Ascending aorta (tissue), 2 donors: ENCODE measurements at regions not wholly inside any gene's neighbourhood (a gene's known extent, or its start where the extent isn't known, plus 50 kb on each side); places are given as distances from the start of the nearest gene placed in this dataset.

Source experiments
- DNase-seq, 2 donors: peaks; one replicate each; pipeline ENCODE4 v3.0.0-alpha.2; 2019; ENCODE audit warnings: low spot score in 2 of 2
- H3K27ac ChIP-seq, 2 donors: fragments of 200-600 bp; sonication (generic); one replicate each; pipeline ENCODE4 v1.5.1; 2016 to 2017; ENCODE audit warnings: mild to moderate bottlenecking in 1 of 2
- H3K27me3 ChIP-seq: fragments of 200-600 bp; sonication (generic); one replicate; pipeline ENCODE4 v1.5.1; 2017
- H3K36me3 ChIP-seq, 2 donors: fragments of 200-600 bp; sonication (generic); one replicate each; pipeline ENCODE4 v1.5.1; 2016
- H3K4me1 ChIP-seq, 2 donors: fragments of 200-600 bp; sonication (generic); one replicate each; pipeline ENCODE4 v1.5.1; 2016 to 2017; ENCODE audit warnings: mild to moderate bottlenecking in 1 of 2
- H3K4me3 ChIP-seq, 2 donors: fragments of 200-600 bp; sonication (generic); one replicate each; pipeline ENCODE4 v1.5.1; 2016 to 2017; ENCODE audit warnings: mild to moderate bottlenecking in 1 of 2
- H3K9me3 ChIP-seq, 2 donors: fragments of 200-600 bp; sonication (generic); one replicate each; pipeline ENCODE4 v1.5.1; 2016
- CTCF ChIP-seq, 3 experiments: fragments of 200-600 bp in 2 of 3; fragments of 450-650 bp in 1 of 3; sonication (generic) in 2 of 3; IDR thresholded peaks; one replicate each; pipeline ENCODE4 v1.5.1; 2016 to 2019; ENCODE audit warnings: antibody characterized with exemption in 3 of 3, mild to moderate bottlenecking in 1 of 3, moderate library complexity in 1 of 3
- intact Hi-C: fragments of 100-400 bp; cut with DNase I; formaldehyde crosslinking; loops from one replicate; pipeline ENCODE4 v1.15.1; 2023

- Histone ChIP-seq H3K4me1 (no peaks in the 10 kb centered on the region), H3K27ac (no peak overlapping the region), H3K4me3 (no peak overlapping the region), H3K36me3 (no peaks in the 10 kb centered on the region), H3K9me3 (no peaks in the 10 kb centered on the region), H3K27me3 (no peaks in the 10 kb centered on the region)
- no peak for DNase-seq
- TF ChIP-seq CTCF (IDR thresholded peaks at IDR 0.05), result no peak
- intact Hi-C loops, result no loop called here
Observed at GRCh38 chr10:78182841-78183240, 149.2 kb downstream of the RPS24 start.

GRCh38 chr10:78184851-78185692, 151.4 kb downstream of the RPS24 start:
- DNase-seq, result no peak
- no peak for TF ChIP-seq CTCF (IDR thresholded peaks at IDR 0.05)
- Histone ChIP-seq H3K4me1 (no peaks in the 10 kb centered on the region), H3K36me3 (no peaks in the 10 kb centered on the region), H3K27me3 (no peaks in the 10 kb centered on the region), H3K9me3 (no peaks in the 10 kb centered on the region), H3K4me3 (no peak overlapping the region), H3K27ac (no peak overlapping the region)
- intact Hi-C loops, result no loop called here

GRCh38 chr10:78185693-78186055, 152.0 kb downstream of the RPS24 start:
- H3K9me3 ChIP-seq, result no peaks in the 10 kb centered on the region
- H3K36me3 ChIP-seq, result no peaks in the 10 kb centered on the region
- no peak for TF ChIP-seq CTCF (IDR thresholded peaks at IDR 0.05)
- no peaks in the 10 kb centered on the region for H3K4me1 ChIP-seq
- H3K4me3 ChIP-seq, result no peak overlapping the region
- H3K27ac ChIP-seq, result no peak overlapping the region
- no peaks in the 10 kb centered on the region for H3K27me3 ChIP-seq
- no peak for DNase-seq
- intact Hi-C loops, result no loop called here

GRCh38 chr10:78186572-78186971, 152.9 kb downstream of the RPS24 start:
- H3K36me3 ChIP-seq, result no peaks in the 10 kb centered on the region
- intact Hi-C loops, result no loop called here
- H3K4me3 ChIP-seq, result no peak overlapping the region
- TF ChIP-seq CTCF (IDR thresholded peaks at IDR 0.05), result no peak
- H3K4me1 ChIP-seq, result no peaks in the 10 kb centered on the region
- no peak for DNase-seq
- H3K9me3 ChIP-seq, result no peaks in the 10 kb centered on the region
- H3K27ac ChIP-seq, result no peak overlapping the region
- H3K27me3 ChIP-seq, result no peaks in the 10 kb centered on the region

GRCh38 chr10:78187371-78187770, 153.7 kb downstream of the RPS24 start:
- DNase-seq, result no peak
- Histone ChIP-seq H3K27ac (no peak overlapping the region), H3K9me3 (no peaks in the 10 kb centered on the region), H3K36me3 (no peaks in the 10 kb centered on the region), H3K27me3 (no peaks in the 10 kb centered on the region), H3K4me3 (no peak overlapping the region), H3K4me1 (no peaks in the 10 kb centered on the region)
- no peak for TF ChIP-seq CTCF (IDR thresholded peaks at IDR 0.05)
- intact Hi-C loops, result no loop called here
